ENCODE measurements at regions not wholly inside any gene's neighbourhood (a gene's known extent, or its start where the extent isn't known, plus 50 kb on each side); places are given as distances from the start of the nearest gene placed in this dataset.

GRCh38 chr3:194957743-194958240, 272.1 kb downstream of the FAM43A start:
- TF ChIP-seq CTCF (conservative IDR thresholded peaks at IDR 0.05) (no peak), ZFX (IDR thresholded peaks at IDR 0.05) (no peak)

All from C4-2B (cell line).